BE2C (cell line): ENCODE measurements at regions not wholly inside any gene's neighbourhood (a gene's known extent, or its start where the extent isn't known, plus 50 kb on each side); places are given as distances from the start of the nearest gene placed in this dataset.

Experiments used
- DNase-seq: peaks from one replicate; pipeline ENCODE4 v3.0.0-alpha.2; 2020
- H3K27me3 ChIP-seq: fragments of 250-450 bp; sonication (Bioruptor Pico); 2 replicates; pipeline ENCODE4 v1.5.1; 2020; ENCODE audit warnings: mild to moderate bottlenecking
- H3K36me3 ChIP-seq: fragments of 250-450 bp; sonication (Bioruptor Pico); 2 replicates; pipeline ENCODE4 v1.5.1; 2020; ENCODE audit warnings: mild to moderate bottlenecking
- H3K4me1 ChIP-seq: fragments of 250-450 bp; sonication (Bioruptor Pico); 2 replicates; pipeline ENCODE4 v1.5.1; 2020
- H3K4me3 ChIP-seq: 2 replicates; pipeline ENCODE4 v1.5.1; 2011; ENCODE audit warnings: low read depth, low read length
- H3K9me3 ChIP-seq: fragments of 250-450 bp; sonication (Bioruptor Pico); 2 replicates; pipeline ENCODE4 v1.5.1; 2020
- CTCF ChIP-seq: IDR thresholded peaks from 2 replicates; pipeline ENCODE4 v1.5.1; 2012; ENCODE audit warnings: mild to moderate bottlenecking, low read depth, low read length

GRCh38 chr12:34371050-34371449 is 348.8 kb downstream of the ALG10 start:
- no peak for TF ChIP-seq CTCF
- Histone ChIP-seq H3K4me1 (no peaks in the 10 kb centered on the region), H3K36me3 (no peaks in the 10 kb centered on the region), H3K4me3 (no peak overlapping the region), H3K9me3 (no peaks in the 10 kb centered on the region), H3K27me3 (peaks cover 4% of the 10 kb centered on the region)
- DNase-seq = no peak

- H3K9me3 ChIP-seq = no peaks in the 10 kb centered on the region
- H3K36me3 ChIP-seq = no peaks in the 10 kb centered on the region
- no peaks in the 10 kb centered on the region for H3K4me1 ChIP-seq
- peaks cover 4% of the 10 kb centered on the region for H3K27me3 ChIP-seq
- no peak for DNase-seq
- TF ChIP-seq CTCF = no peak
- no peak overlapping the region for H3K4me3 ChIP-seq
Observed at GRCh38 chr12:34372003-34372402, 349.7 kb downstream of the ALG10 start.

- no peak for DNase-seq
- no peaks in the 10 kb centered on the region for H3K9me3 ChIP-seq
- TF ChIP-seq CTCF = no peak
Observed at GRCh38 chr12:34373926-34374325, 351.6 kb downstream of the ALG10 start.

GRCh38 chr12:34376133-34376799 is 354.0 kb downstream of the ALG10 start:
- no peaks in the 10 kb centered on the region; the same call in 1 of the 2 replicates for H3K9me3 ChIP-seq
- H3K36me3 ChIP-seq = no peaks in the 10 kb centered on the region
- TF ChIP-seq CTCF = no peak
- no peak overlapping the region for H3K4me3 ChIP-seq
- H3K27me3 ChIP-seq = peaks cover 4% of the 10 kb centered on the region
- H3K4me1 ChIP-seq = no peaks in the 10 kb centered on the region
- no peak for DNase-seq

More at GRCh38 chr12:34373926-34374325, 351.6 kb downstream of the ALG10 start:
- Histone ChIP-seq H3K4me3 (no peak overlapping the region), H3K36me3 (no peaks in the 10 kb centered on the region), H3K4me1 (no peaks in the 10 kb centered on the region), H3K27me3 (peaks cover 4% of the 10 kb centered on the region)

GRCh38 chr12:34377243-34378035 is 355.1 kb downstream of the ALG10 start:
- Histone ChIP-seq H3K36me3 (no peaks in the 10 kb centered on the region), H3K9me3 (no peaks in the 10 kb centered on the region; the same call in 1 of the 2 replicates), H3K4me1 (no peaks in the 10 kb centered on the region), H3K4me3 (no peak overlapping the region), H3K27me3 (peaks cover under 1% of the 10 kb centered on the region)
- DNase-seq = no peak
- TF ChIP-seq CTCF = no peak

- DNase-seq = no peak
- Histone ChIP-seq H3K4me3 (no peak overlapping the region), H3K27me3 (no peaks in the 10 kb centered on the region), H3K4me1 (no peaks in the 10 kb centered on the region), H3K36me3 (no peaks in the 10 kb centered on the region), H3K9me3 (no peaks in the 10 kb centered on the region; the same call in 1 of the 2 replicates)
- no peak for TF ChIP-seq CTCF
Observed at GRCh38 chr12:34379142-34379541, 356.8 kb downstream of the ALG10 start.
